Fibroblast of lung (primary cell): ENCODE measurements at regions not wholly inside any gene's neighbourhood (a gene's known extent, or its start where the extent isn't known, plus 50 kb on each side); places are given as distances from the start of the nearest gene placed in this dataset.

Source experiments
- DNase-seq, 2 donors: peaks; one replicate each; pipeline versions ENCODE4 v3.0.0 to v3.0.0-alpha.2; 2010; ENCODE audit warnings: low read depth in 2 of 2
- H2AFZ ChIP-seq: 2 replicates; pipeline ENCODE4 v1.5.1; 2012; ENCODE audit warnings: low read length, control low read depth, inconsistent platforms
- H3K27ac ChIP-seq: 2 replicates; pipeline ENCODE4 v1.5.1; 2011; ENCODE audit warnings: low read length, control low read depth; ENCODE audit not compliant: insufficient read depth
- H3K27me3 ChIP-seq: 2 replicates; pipeline ENCODE4 v1.5.1; 2011; ENCODE audit warnings: mild to moderate bottlenecking, low read length; ENCODE audit not compliant: control insufficient read depth, insufficient read depth
- H3K36me3 ChIP-seq: 2 replicates; pipeline ENCODE4 v1.5.1; 2011; ENCODE audit warnings: low read length; ENCODE audit not compliant: control insufficient read depth, insufficient read depth
- H3K4me1 ChIP-seq: 2 replicates; pipeline ENCODE4 v1.5.1; 2011; ENCODE audit warnings: low read length; ENCODE audit not compliant: control insufficient read depth, insufficient read depth; ENCODE audit errors: extremely low read depth
- H3K4me2 ChIP-seq: 2 replicates; pipeline ENCODE4 v1.5.1; 2011; ENCODE audit warnings: low read length, control low read depth; ENCODE audit not compliant: insufficient read depth; ENCODE audit errors: extremely low read depth
- H3K4me3 ChIP-seq, 4 experiments: fragments of 200-600 bp in 1 of 4; sonication (generic) in 1 of 4; replicated peaks in 1 of 4; 2 replicates each; pipeline ENCODE4 v1.5.1; 2011 to 2016; ENCODE audit warnings: low read length in 4 of 4, low read depth in 3 of 4, mild to moderate bottlenecking in 3 of 4, control low read depth in 2 of 4, inconsistent platforms in 1 of 4, mixed read lengths in 1 of 4; ENCODE audit not compliant: insufficient read depth in 1 of 4; ENCODE audit errors: control extremely low read depth in 1 of 4
- H3K79me2 ChIP-seq: 2 replicates; pipeline ENCODE4 v1.5.1; 2012; ENCODE audit warnings: mild to moderate bottlenecking, low read length, inconsistent platforms; ENCODE audit not compliant: control insufficient read depth, insufficient read depth
- H3K9ac ChIP-seq: 2 replicates; pipeline ENCODE4 v1.5.1; 2011; ENCODE audit warnings: mild to moderate bottlenecking, low read length, control low read depth; ENCODE audit not compliant: insufficient read depth
- H3K9me3 ChIP-seq: 2 replicates; pipeline ENCODE4 v1.5.1; 2012; ENCODE audit warnings: low read depth, low read length; ENCODE audit not compliant: control insufficient read depth, insufficient read depth
- H4K20me1 ChIP-seq: 2 replicates; pipeline ENCODE4 v1.5.1; 2011; ENCODE audit warnings: low read length; ENCODE audit not compliant: control insufficient read depth, insufficient read depth; ENCODE audit errors: extremely low read depth
- EZH2 ChIP-seq: IDR thresholded peaks from 2 replicates; pipeline ENCODE4 v1.5.1; 2012; ENCODE audit warnings: low read length, control low read depth, mild to moderate bottlenecking; ENCODE audit errors: missing control alignments
- TF ChIP-seq, protein P1 (sequence below), 2 donors: IDR thresholded peaks in 1 of 2; conservative IDR thresholded peaks in 1 of 2; 1 replicate in 1 of 2; 2 replicates in 1 of 2; pipeline ENCODE4 v1.5.1; 2011 to 2012; ENCODE audit warnings: low read length in 2 of 2, control low read depth in 1 of 2, inconsistent platforms in 1 of 2, low read depth in 1 of 2, mild to moderate bottlenecking in 1 of 2

GRCh38 chr18:41459656-41460055, 495.4 kb upstream of the PIK3C3 start:
- DNase-seq: no peak
- H3K27me3 ChIP-seq: no peaks in the 10 kb centered on the region
- H3K36me3 ChIP-seq: no peaks in the 10 kb centered on the region
- no peak overlapping the region for H2AFZ ChIP-seq
- no peak overlapping the region for H3K27ac ChIP-seq
- no peak overlapping the region for H3K4me2 ChIP-seq
- H3K9ac ChIP-seq: no peak overlapping the region
- no peaks in the 10 kb centered on the region for H3K79me2 ChIP-seq
- no peak overlapping the region for H3K4me3 ChIP-seq
- H3K9me3 ChIP-seq: no peaks in the 10 kb centered on the region
- no peaks in the 10 kb centered on the region for H3K4me1 ChIP-seq
- H4K20me1 ChIP-seq: no peaks in the 10 kb centered on the region
- no peak for TF ChIP-seq EZH2
- TF ChIP-seq, protein P1, sequence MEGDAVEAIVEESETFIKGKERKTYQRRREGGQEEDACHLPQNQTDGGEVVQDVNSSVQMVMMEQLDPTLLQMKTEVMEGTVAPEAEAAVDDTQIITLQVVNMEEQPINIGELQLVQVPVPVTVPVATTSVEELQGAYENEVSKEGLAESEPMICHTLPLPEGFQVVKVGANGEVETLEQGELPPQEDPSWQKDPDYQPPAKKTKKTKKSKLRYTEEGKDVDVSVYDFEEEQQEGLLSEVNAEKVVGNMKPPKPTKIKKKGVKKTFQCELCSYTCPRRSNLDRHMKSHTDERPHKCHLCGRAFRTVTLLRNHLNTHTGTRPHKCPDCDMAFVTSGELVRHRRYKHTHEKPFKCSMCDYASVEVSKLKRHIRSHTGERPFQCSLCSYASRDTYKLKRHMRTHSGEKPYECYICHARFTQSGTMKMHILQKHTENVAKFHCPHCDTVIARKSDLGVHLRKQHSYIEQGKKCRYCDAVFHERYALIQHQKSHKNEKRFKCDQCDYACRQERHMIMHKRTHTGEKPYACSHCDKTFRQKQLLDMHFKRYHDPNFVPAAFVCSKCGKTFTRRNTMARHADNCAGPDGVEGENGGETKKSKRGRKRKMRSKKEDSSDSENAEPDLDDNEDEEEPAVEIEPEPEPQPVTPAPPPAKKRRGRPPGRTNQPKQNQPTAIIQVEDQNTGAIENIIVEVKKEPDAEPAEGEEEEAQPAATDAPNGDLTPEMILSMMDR (conservative IDR thresholded peaks at IDR 0.05 in 1 of 2, IDR thresholded peaks at IDR 0.05 in 1 of 2; ENCODE audit: low read depth in 1 of 2, low read length in 2 of 2): no peak

DNA sequence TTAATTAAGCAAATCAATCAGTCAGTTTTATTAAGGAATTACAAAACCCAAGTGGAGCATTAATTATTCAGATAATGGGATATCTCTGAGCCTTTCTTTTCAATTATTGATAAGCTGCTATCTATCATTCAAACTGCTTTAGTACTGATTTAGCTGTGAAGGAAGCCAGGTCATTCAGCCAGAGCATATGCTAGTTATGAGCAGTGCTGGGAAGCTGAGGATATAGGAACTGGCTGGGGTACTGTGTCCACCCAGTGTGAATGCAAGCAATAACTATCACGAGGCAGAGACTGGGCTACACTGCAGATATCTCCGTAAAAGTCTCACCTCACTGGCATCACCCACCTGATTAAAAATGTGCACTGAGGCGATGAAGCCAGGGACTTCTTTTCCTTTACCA, 496.7 kb upstream of the PIK3C3 start:
- Histone ChIP-seq H3K9me3 (no peaks in the 10 kb centered on the region), H2AFZ (no peak overlapping the region), H4K20me1 (no peaks in the 10 kb centered on the region), H3K27me3 (no peaks in the 10 kb centered on the region), H3K4me1 (no peaks in the 10 kb centered on the region), H3K4me3 (no peak overlapping the region), H3K79me2 (no peaks in the 10 kb centered on the region), H3K36me3 (no peaks in the 10 kb centered on the region), H3K27ac (no peak overlapping the region), H3K4me2 (no peak overlapping the region), H3K9ac (no peak overlapping the region)
- DNase-seq: no peak
- TF ChIP-seq, protein P1 (conservative IDR thresholded peaks at IDR 0.05 in 1 of 2, IDR thresholded peaks at IDR 0.05 in 1 of 2; ENCODE audit: low read depth in 1 of 2, low read length in 2 of 2): no peak
- no peak for TF ChIP-seq EZH2

- Histone ChIP-seq H3K36me3 (no peaks in the 10 kb centered on the region), H3K27me3 (no peaks in the 10 kb centered on the region), H3K9me3 (no peaks in the 10 kb centered on the region), H4K20me1 (no peaks in the 10 kb centered on the region), H3K79me2 (no peaks in the 10 kb centered on the region), H3K4me1 (no peaks in the 10 kb centered on the region), H3K9ac (no peak overlapping the region), H3K27ac (no peak overlapping the region), H3K4me3 (no peak overlapping the region), H2AFZ (no peak overlapping the region), H3K4me2 (no peak overlapping the region)
- DNase-seq: no peak
- TF ChIP-seq, protein P1 (conservative IDR thresholded peaks at IDR 0.05 in 1 of 2, IDR thresholded peaks at IDR 0.05 in 1 of 2; ENCODE audit: low read depth in 1 of 2, low read length in 2 of 2): no peak
- no peak for TF ChIP-seq EZH2
Measured at GRCh38 chr18:41457765-41458326, 497.2 kb upstream of the PIK3C3 start.
